ENCODE measurements at regions not wholly inside any gene's neighbourhood (a gene's known extent, or its start where the extent isn't known, plus 50 kb on each side); places are given as distances from the start of the nearest gene placed in this dataset.

- TF ChIP-seq REST (IDR thresholded peaks at IDR 0.05; ENCODE audit: unreplicated experiment) (no peak), CREB1 (CRISPR knock-in tag; IDR thresholded peaks at IDR 0.05; ENCODE audit: low read depth) (no peak), ETS1 (IDR thresholded peaks at IDR 0.05) (no peak), ZNF331 (CRISPR knock-in tag; IDR thresholded peaks at IDR 0.05; ENCODE audit: low read depth) (no peak), POLR2AphosphoS5 (IDR thresholded peaks at IDR 0.05; ENCODE audit: low read depth) (no peak), ZNF114 (CRISPR knock-in tag; IDR thresholded peaks at IDR 0.05) (no peak), CTCF (conservative IDR thresholded peaks at IDR 0.05; ENCODE audit: low read depth in 2 of 2) (no peak), NANOG (IDR thresholded peaks at IDR 0.05; ENCODE audit: borderline replicate concordance) (no peak), EZH2phosphoT487 (IDR thresholded peaks at IDR 0.05; ENCODE audit: unreplicated experiment) (no peak), JUNB (IDR thresholded peaks at IDR 0.05; ENCODE audit: unreplicated experiment) (no peak)
Observed at GRCh38 chr2:217105733-217106649, 246.1 kb upstream of the TNP1 start (continued).

GRCh38 chr2:217103752-217104545 is 244.1 kb upstream of the TNP1 start:
- no peak overlapping the region for H3K27ac Mint-ChIP-seq
- peaks cover 9% of the 10 kb centered on the region for H3K4me1 Mint-ChIP-seq
- H3K27ac ChIP-seq (ENCODE audit: low read depth): no peak overlapping the region
- no peak overlapping the region for H2AFZ ChIP-seq
- ATAC-seq (no peak), DNase-seq (ENCODE audit: low spot score) (peak; percentile 12)
- no peaks in the 10 kb centered on the region for H4K20me1 ChIP-seq (replicated peaks; ENCODE audit: insufficient read depth)
- no peak overlapping the region for H3K4me3 ChIP-seq
- no peaks in the 10 kb centered on the region for H3K36me3 Mint-ChIP-seq (ENCODE audit: low read depth)
- H3K9me3 Mint-ChIP-seq: no peaks in the 10 kb centered on the region
- H3K4me2 ChIP-seq: no peak overlapping the region
- no peaks in the 10 kb centered on the region for H3F3A ChIP-seq (replicated peaks; ENCODE audit: low read depth)
- H3K79me2 ChIP-seq (replicated peaks; ENCODE audit: insufficient read depth): no peaks in the 10 kb centered on the region
- H3K27me3 Mint-ChIP-seq (ENCODE audit: insufficient read depth, low read depth, poor library complexity): no peaks in the 10 kb centered on the region
- peaks cover 5% of the 10 kb centered on the region; the same call in 1 of the 2 replicates for H3K4me1 ChIP-seq (ENCODE audit: insufficient read depth)
- no peaks in the 10 kb centered on the region for H3K27me3 ChIP-seq (ENCODE audit: insufficient read depth)
- no peak overlapping the region for H3K4me3 Mint-ChIP-seq
- H3K36me3 ChIP-seq (ENCODE audit: insufficient read depth): no peaks in the 10 kb centered on the region
- TF ChIP-seq STAT1 (IDR thresholded peaks at IDR 0.05; ENCODE audit: unreplicated experiment) (no peak), ZNF114 (CRISPR knock-in tag; IDR thresholded peaks at IDR 0.05) (no peak), ZNF331 (CRISPR knock-in tag; IDR thresholded peaks at IDR 0.05; ENCODE audit: low read depth) (no peak), JUNB (IDR thresholded peaks at IDR 0.05; ENCODE audit: unreplicated experiment) (no peak)
- no peaks in the 10 kb centered on the region; the same call in 1 of the 2 replicates for H3K9me2 ChIP-seq (ENCODE audit: insufficient read depth)
